Choroid plexus epithelial cell (primary cell): ENCODE measurements at regions not wholly inside any gene's neighbourhood (a gene's known extent, or its start where the extent isn't known, plus 50 kb on each side); places are given as distances from the start of the nearest gene placed in this dataset.
"Not testable (repeated sequence)": the region's sequence is repeated elsewhere in the genome, so short reads cannot be mapped to it uniquely, and the experiment has no call there.

Experiments
- DNase-seq: peaks from one replicate; pipeline ENCODE4 v3.0.0-alpha.2; 2010; ENCODE audit warnings: low read depth
- H3K4me3 ChIP-seq: 2 replicates; pipeline ENCODE4 v1.5.1; 2011; ENCODE audit warnings: low read depth, mild to moderate bottlenecking, control low read depth, low read length, moderate library complexity
- CTCF ChIP-seq: conservative IDR thresholded peaks from 2 replicates; pipeline ENCODE4 v1.5.1; 2011; ENCODE audit warnings: low read depth, mild to moderate bottlenecking, control low read depth, inconsistent platforms, low read length, moderate library complexity

GRCh38 chr13:65808061-65808460, 1422.1 kb downstream of the PCDH9 start:
- no peak for TF ChIP-seq CTCF
- DNase-seq, result peak; percentile 59
- no peak overlapping the region for H3K4me3 ChIP-seq

- no peak overlapping the region for H3K4me3 ChIP-seq
- no peak for DNase-seq
- TF ChIP-seq CTCF, result no peak
These were observed 1426.4 kb downstream of the PCDH9 start for GRCh38 chr13:65803530-65804392.

GRCh38 chr13:65789815-65790214, 1440.3 kb downstream of the PCDH9 start:
- no peak for TF ChIP-seq CTCF
- peak; percentile 71 for DNase-seq
- H3K4me3 ChIP-seq, result no peak overlapping the region

GRCh38 chr13:65787082-65787481, 1443.1 kb downstream of the PCDH9 start:
- no peak overlapping the region for H3K4me3 ChIP-seq
- DNase-seq, result no peak
- TF ChIP-seq CTCF, result no peak

DNA sequence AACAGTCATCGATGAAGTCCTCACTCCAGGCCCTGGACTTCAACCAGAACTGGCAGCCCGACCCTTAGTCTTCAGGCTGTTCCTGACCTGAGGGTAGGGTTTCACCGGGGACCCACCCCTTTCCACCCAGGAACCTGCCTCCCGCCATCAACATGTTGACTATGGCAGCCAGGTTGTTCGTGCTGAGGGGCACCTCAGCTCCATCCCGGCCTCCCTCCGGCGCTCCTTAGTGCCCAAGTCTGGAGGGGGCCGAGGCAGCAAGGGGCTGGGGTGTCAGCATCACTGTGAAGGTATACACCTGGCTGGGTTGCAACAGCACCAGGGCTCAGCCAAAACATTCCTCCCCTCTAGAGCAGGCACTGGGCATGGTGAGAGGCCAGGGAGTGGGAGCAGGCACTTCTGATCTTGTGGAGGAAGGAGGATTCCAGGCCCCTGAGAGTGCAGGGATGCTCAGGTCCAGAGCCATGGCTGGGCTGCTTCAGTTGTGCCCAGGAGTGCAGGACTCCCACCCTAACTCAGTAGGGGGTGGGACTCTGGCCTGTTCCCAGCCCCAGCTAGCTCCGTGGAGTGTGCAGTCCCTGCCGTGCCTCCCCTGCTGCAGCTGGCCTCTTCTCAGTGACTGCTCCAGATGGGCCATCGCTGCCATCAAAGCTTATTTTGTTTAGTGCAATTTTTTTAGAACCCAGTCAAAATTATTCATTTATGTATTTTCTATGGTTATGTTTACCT, 1445.9 kb downstream of the PCDH9 start:
- TF ChIP-seq CTCF, result no peak
- H3K4me3 ChIP-seq, result no peak overlapping the region
- DNase-seq, result no peak

GRCh38 chr13:65783383-65783782, 1446.8 kb downstream of the PCDH9 start:
- no peak overlapping the region for H3K4me3 ChIP-seq
- TF ChIP-seq CTCF, result no peak
- DNase-seq, result no peak

DNA sequence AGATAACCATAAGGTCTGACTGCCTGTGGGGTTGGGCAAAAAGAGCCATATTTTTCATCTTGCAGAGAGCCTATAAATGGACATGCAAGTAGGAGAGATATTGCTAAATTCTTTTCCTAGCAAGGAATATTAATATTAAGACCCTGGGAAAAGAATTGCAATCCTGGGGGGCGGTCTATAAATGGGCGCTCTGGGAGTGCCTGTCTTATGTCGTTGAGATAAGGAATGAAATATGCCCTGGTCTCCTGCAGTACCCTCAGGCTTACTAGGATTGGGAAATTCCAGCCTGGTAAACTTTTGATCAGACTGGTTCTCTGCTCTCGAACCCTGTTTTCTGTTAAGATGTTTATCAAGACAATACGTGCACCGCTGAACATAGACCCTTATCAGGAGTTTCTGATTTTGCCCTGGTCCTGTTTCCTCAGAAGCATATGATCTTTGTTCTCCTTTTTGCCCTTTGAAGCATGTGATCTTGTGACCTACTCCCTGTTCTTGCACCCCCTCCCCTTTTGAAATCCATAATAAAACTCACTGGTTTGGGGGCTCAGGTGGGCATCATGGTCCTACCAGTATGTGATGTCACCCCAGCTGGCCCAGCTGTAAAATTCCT, 1458.3 kb downstream of the PCDH9 start:
- DNase-seq, H3K4me3 ChIP-seq: not testable (repeated sequence)
